ENCODE measurements at regions not wholly inside any gene's neighbourhood (a gene's known extent, or its start where the extent isn't known, plus 50 kb on each side); places are given as distances from the start of the nearest gene placed in this dataset.
A peak's percentile ranks its signal among the peaks of the same experiment; 100 is the strongest.

GRCh38 chr10:10431422-10432066, 586.1 kb upstream of the CELF2 start:
- in situ Hi-C loops (cut with MboI; ENCODE audit: low sequenced_read_pairs) (no loop called here), dilution Hi-C loops (cut with HindIII; ENCODE audit: low sequenced_read_pairs, unreplicated experiment) (no loop called here), intact Hi-C loops (cut with micrococcal nuclease) (no loop called here)
- Histone ChIP-seq H4K91ac (ENCODE audit: insufficient read depth, low read depth, low read length) (no peak overlapping the region), H3K9me1 (ENCODE audit: insufficient read depth, low read length) (no peaks in the 10 kb centered on the region), H3K79me1 (ENCODE audit: low read depth in 1 of 2, low read length in 2 of 2) (no peaks in the 10 kb centered on the region), H3K4ac (ENCODE audit: low read depth, low read length) (no peak overlapping the region), H2BK120ac (ENCODE audit: low read depth, low read length) (no peak overlapping the region), H3K18ac (ENCODE audit: low read depth, low read length) (no peak overlapping the region), H2AFZ (replicated peaks; ENCODE audit: low read length, poor library complexity) (no peak overlapping the region), H4K5ac (ENCODE audit: low read depth, low read length) (no peak overlapping the region), H4K20me1 (ENCODE audit: insufficient read depth, low read length) (no peaks in the 10 kb centered on the region), H3K23ac (ENCODE audit: low read depth, low read length) (no peak overlapping the region), H3K4me1 (ENCODE audit: control insufficient read depth, insufficient read depth, low read length) (no peaks in the 10 kb centered on the region), H3K9ac (ENCODE audit: low read depth, low read length) (no peak overlapping the region), H3K36me3 (ENCODE audit: control insufficient read depth, insufficient read depth, low read length) (no peaks in the 10 kb centered on the region), H3K4me2 (ENCODE audit: low read depth, low read length) (no peak overlapping the region), H3K56ac (ENCODE audit: extremely low read depth, insufficient read depth, low read length) (no peak overlapping the region), H2BK15ac (ENCODE audit: low read depth, low read length) (no peak overlapping the region), H2BK5ac (ENCODE audit: low read depth, low read length, poor library complexity, severe bottlenecking) (no peak overlapping the region), H4K8ac (ENCODE audit: low read depth in 2 of 2, low read length in 2 of 2) (no peak overlapping the region), H3K9me3 (ENCODE audit: control insufficient read depth, insufficient read depth, low read length) (no peaks in the 10 kb centered on the region), H2BK20ac (ENCODE audit: low read depth, low read length) (no peak overlapping the region), H3K14ac (replicated peaks; ENCODE audit: low read depth, low read length) (no peak overlapping the region), H3K27ac (ENCODE audit: insufficient read depth, low read length) (no peak overlapping the region), H3K27me3 (ENCODE audit: control insufficient read depth, insufficient read depth, low read length) (no peaks in the 10 kb centered on the region), H2AK9ac (replicated peaks; ENCODE audit: low read depth, low read length, poor library complexity) (no peak overlapping the region), H3K4me3 (ENCODE audit: insufficient read depth, low read depth, low read length) (no peak overlapping the region), H2AK5ac (ENCODE audit: low read depth, low read length) (no peak overlapping the region)
- ATAC-seq (ENCODE audit: low read depth) (no peak), DNase-seq (no peak)
- CTCF ChIA-PET: no interaction called here
- POLR2A ChIA-PET (ENCODE audit: unreplicated experiment): no interaction called here
- TF ChIP-seq MAFK (IDR thresholded peaks at IDR 0.05; ENCODE audit: low read depth, low read length): peak; percentile 76
- TF ChIP-seq RFX5 (IDR thresholded peaks at IDR 0.05; ENCODE audit: low read depth, low read length): no peak
- WGBS, 2 experiments (ENCODE audit: extremely low coverage in 2 of 2, insufficient read length in 1 of 2): no CpG with 5 or more reads among the region's 5 CpGs
- no TSS peak for BruUV-seq (replicated peaks)

All from IMR-90 (cell line).